ENCODE measurements at regions not wholly inside any gene's neighbourhood (a gene's known extent, or its start where the extent isn't known, plus 50 kb on each side); places are given as distances from the start of the nearest gene placed in this dataset.

- TF ChIP-seq EZH2 (IDR thresholded peaks at IDR 0.05) (no peak), EZH2phosphoT487 (IDR thresholded peaks at IDR 0.05) (no peak), CTCF (IDR thresholded peaks at IDR 0.05) (no peak)
- Mint-ChIP-seq H3K27ac (no peak overlapping the region), H3K27me3 (ENCODE audit: insufficient read depth, low read depth) (peaks cover 16% of the 10 kb centered on the region), H3K4me1 (peaks cover 23% of the 10 kb centered on the region), H3K36me3 (no peaks in the 10 kb centered on the region), H3K9me3 (no peaks in the 10 kb centered on the region), H3K4me3 (no peak overlapping the region)
- Histone ChIP-seq H4K20me1 (ENCODE audit: low read depth) (no peaks in the 10 kb centered on the region), H3K4me2 (no peak overlapping the region), H3K27ac (no peak overlapping the region), H3K4me1 (no peaks in the 10 kb centered on the region), H3K9ac (no peak overlapping the region), H3K79me2 (ENCODE audit: low read depth) (no peaks in the 10 kb centered on the region), H2AFZ (replicated peaks) (no peak overlapping the region), H3F3A (ENCODE audit: low read depth) (no peaks in the 10 kb centered on the region), H3K36me3 (no peaks in the 10 kb centered on the region), H3K27me3 (no peaks in the 10 kb centered on the region), H3K9me3 (ENCODE audit: low read depth) (no peaks in the 10 kb centered on the region), H3K4me3 (no peak overlapping the region)
- DNase-seq (ENCODE audit: low spot score): no peak
These were observed 209.5 kb downstream of the NDUFA10 start for GRCh38 chr2:239815671-239816070.

GRCh38 chr2:239814861-239815601, 210.1 kb downstream of the NDUFA10 start:
- H3K27me3 ChIP-seq: no peaks in the 10 kb centered on the region
- H3K4me1 Mint-ChIP-seq: peaks cover 17% of the 10 kb centered on the region
- H3K9ac ChIP-seq: no peak overlapping the region
- no peaks in the 10 kb centered on the region for H3K79me2 ChIP-seq (ENCODE audit: low read depth)
- no peaks in the 10 kb centered on the region for H3K9me3 Mint-ChIP-seq
- no peak overlapping the region for H2AFZ ChIP-seq (replicated peaks)
- no peaks in the 10 kb centered on the region for H3K9me3 ChIP-seq (ENCODE audit: low read depth)
- DNase-seq (ENCODE audit: low spot score): no peak
- H3K27me3 Mint-ChIP-seq (ENCODE audit: insufficient read depth, low read depth): peaks cover 14% of the 10 kb centered on the region
- no peak overlapping the region for H3K27ac Mint-ChIP-seq
- TF ChIP-seq CTCF (IDR thresholded peaks at IDR 0.05): no peak
- TF ChIP-seq EZH2 (IDR thresholded peaks at IDR 0.05): no peak
- no peak for TF ChIP-seq EZH2phosphoT487 (IDR thresholded peaks at IDR 0.05)
- no peaks in the 10 kb centered on the region for H4K20me1 ChIP-seq (ENCODE audit: low read depth)
- H3K27ac ChIP-seq: no peak overlapping the region
- H3K4me2 ChIP-seq: no peak overlapping the region
- H3K4me3 Mint-ChIP-seq: no peak overlapping the region
- no peaks in the 10 kb centered on the region for H3K4me1 ChIP-seq
- no peaks in the 10 kb centered on the region for H3F3A ChIP-seq (ENCODE audit: low read depth)
- no peak overlapping the region for H3K4me3 ChIP-seq
- no peaks in the 10 kb centered on the region for H3K36me3 ChIP-seq
- no peaks in the 10 kb centered on the region for H3K36me3 Mint-ChIP-seq

GRCh38 chr2:239814116-239814860, 210.9 kb downstream of the NDUFA10 start:
- H3K4me1 ChIP-seq: no peaks in the 10 kb centered on the region
- no peaks in the 10 kb centered on the region for H3K36me3 ChIP-seq
- DNase-seq (ENCODE audit: low spot score): no peak
- no peak overlapping the region for H3K4me2 ChIP-seq
- H2AFZ ChIP-seq (replicated peaks): peak overlapping the region; percentile 8
- H3K27me3 Mint-ChIP-seq (ENCODE audit: insufficient read depth, low read depth): peaks cover 15% of the 10 kb centered on the region
- H3K9me3 Mint-ChIP-seq: no peaks in the 10 kb centered on the region
- H3K27ac ChIP-seq: no peak overlapping the region
- H3K36me3 Mint-ChIP-seq: no peaks in the 10 kb centered on the region
- H3K9ac ChIP-seq: no peak overlapping the region
- no peaks in the 10 kb centered on the region for H3K9me3 ChIP-seq (ENCODE audit: low read depth)
- TF ChIP-seq EZH2 (IDR thresholded peaks at IDR 0.05): no peak
- TF ChIP-seq EZH2phosphoT487 (IDR thresholded peaks at IDR 0.05): no peak
- TF ChIP-seq CTCF (IDR thresholded peaks at IDR 0.05): no peak
- no peaks in the 10 kb centered on the region for H4K20me1 ChIP-seq (ENCODE audit: low read depth)
- no peaks in the 10 kb centered on the region for H3K27me3 ChIP-seq
- no peaks in the 10 kb centered on the region for H3F3A ChIP-seq (ENCODE audit: low read depth)
- peaks cover 13% of the 10 kb centered on the region for H3K4me1 Mint-ChIP-seq
- H3K79me2 ChIP-seq (ENCODE audit: low read depth): no peaks in the 10 kb centered on the region
- H3K4me3 ChIP-seq: no peak overlapping the region
- peak overlapping the region; percentile 61 for H3K4me3 Mint-ChIP-seq
- H3K27ac Mint-ChIP-seq: peak overlapping the region; percentile 78

Measured in neural progenitor cell (in vitro differentiated cells).